ENCODE measurements at regions not wholly inside any gene's neighbourhood (a gene's known extent, or its start where the extent isn't known, plus 50 kb on each side); places are given as distances from the start of the nearest gene placed in this dataset.

GRCh38 chr22:48237466-48238283 is 1475.2 kb downstream of the TBC1D22A start:
- TF ChIP-seq CTCF (IDR thresholded peaks at IDR 0.05) (no peak), POLR2A (IDR thresholded peaks at IDR 0.05) (no peak)

Measured in heart left ventricle (tissue), 13 donors.